ENCODE measurements at regions not wholly inside any gene's neighbourhood (a gene's known extent, or its start where the extent isn't known, plus 50 kb on each side); places are given as distances from the start of the nearest gene placed in this dataset.

DNA sequence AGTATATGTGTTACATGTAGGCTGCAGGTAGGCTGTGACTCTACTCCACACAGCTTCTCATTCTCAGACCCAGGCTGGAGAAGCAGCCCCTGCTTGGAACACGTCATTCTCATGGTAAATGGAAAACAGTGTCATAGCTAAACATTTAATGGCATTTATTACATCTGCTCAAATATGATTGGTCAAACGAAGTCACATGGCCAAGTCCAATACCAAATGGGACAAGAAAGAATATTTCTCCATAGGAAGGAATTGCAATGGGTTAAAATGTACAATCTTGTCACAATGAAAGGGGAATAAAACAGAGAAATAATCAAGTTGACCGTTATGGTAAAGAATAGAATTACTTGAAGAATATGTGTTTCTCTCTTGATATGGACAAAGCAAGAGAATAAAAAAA is 198.6 kb downstream of the ANAPC10 start:
- DNase-seq (ENCODE audit: low spot score) = no peak
- intact Hi-C loops (cut with DNase I) = no loop called here

DNA sequence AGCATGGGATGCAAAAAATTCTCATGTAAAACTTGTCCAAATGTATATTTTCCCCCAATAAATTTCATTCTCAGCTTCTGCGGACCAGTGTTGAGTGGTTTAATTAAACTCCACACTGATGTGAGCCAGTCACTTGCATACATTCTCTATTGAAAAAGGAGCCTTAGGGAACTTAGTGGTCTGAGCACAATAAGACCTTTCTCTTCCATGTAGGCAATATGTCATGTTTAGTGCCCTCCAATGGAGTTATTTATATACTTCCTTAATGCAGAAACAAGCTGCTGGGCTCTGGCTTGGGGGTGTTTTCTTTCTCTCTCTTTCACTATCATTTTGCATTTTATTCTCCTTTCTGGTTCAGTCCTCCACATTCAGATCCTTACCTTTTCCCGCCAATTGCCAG is 196.9 kb downstream of the ANAPC10 start:
- no peak for DNase-seq (ENCODE audit: low spot score)
- intact Hi-C loops (cut with DNase I) = no loop called here

DNA sequence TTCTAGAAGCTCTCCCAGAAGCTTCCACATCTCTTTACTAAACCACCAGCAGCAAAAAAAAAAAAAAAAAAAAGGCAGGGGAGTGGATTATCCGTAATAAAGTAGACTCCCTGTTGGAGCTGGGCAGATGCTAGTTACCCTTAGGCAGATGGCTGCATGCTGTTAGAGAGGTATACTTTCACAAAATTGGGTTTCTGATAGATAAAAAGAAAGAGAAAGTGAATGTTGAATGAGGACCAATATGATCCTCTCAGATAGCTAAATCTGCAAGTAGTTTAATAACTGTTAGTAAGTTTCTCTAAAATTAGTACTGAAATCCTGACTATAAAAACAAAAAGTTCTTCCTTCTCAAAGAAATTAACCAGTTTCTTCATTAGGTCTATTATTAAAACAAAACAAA is 195.4 kb downstream of the ANAPC10 start:
- no peak for DNase-seq (ENCODE audit: low spot score)
- intact Hi-C loops (cut with DNase I) = no loop called here

GRCh38 chr4:144903953-144904711 is 193.9 kb downstream of the ANAPC10 start:
- intact Hi-C loops (cut with DNase I) = no loop called here
- DNase-seq (ENCODE audit: low spot score) = no peak

DNA sequence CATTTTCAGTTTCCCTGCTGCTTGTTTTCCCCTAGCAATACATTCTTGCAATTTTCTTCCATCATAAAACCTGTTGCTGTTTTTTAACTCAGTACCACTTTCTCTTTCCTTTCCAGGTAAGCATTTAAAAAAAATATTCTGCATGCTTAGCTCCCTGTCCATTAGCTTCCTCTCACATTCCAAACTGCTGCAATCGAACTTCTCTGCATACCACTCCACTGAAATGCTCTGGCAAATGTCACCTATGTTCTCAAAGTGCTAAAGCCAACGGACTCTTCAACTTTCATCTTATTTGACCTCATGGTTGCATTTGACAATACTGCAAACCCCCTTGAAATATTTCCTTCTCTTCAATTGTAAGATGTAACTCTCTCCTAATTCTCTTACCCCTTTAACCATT is 192.7 kb downstream of the ANAPC10 start:
- DNase-seq (ENCODE audit: low spot score) = no peak
- intact Hi-C loops (cut with DNase I) = no loop called here

GRCh38 chr4:144906181-144906925 is 191.6 kb downstream of the ANAPC10 start:
- no peak for DNase-seq (ENCODE audit: low spot score)
- intact Hi-C loops (cut with DNase I) = no loop called here

DNA sequence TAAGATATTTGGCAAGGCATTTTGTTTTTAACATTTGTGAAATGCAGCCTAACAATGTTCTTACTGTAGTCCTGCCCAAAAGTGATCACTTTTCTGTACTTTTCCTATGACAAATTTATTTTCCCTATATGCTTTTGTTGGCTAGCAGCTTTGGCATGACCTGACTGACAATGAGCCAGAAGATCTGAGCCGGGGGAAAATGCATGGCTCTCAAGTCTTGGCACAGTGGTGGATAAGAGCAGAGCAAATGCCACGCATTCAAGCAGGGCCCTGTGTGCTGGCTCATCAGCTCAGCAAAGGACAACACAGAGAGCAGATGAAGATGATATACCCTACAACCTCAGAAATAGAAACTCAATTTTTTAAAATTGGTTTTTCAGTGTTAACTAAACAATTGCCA is 187.3 kb downstream of the ANAPC10 start:
- intact Hi-C loops (cut with DNase I) = no loop called here

More for the DNA sequence above, 187.3 kb downstream of the ANAPC10 start:
- no peak for DNase-seq (ENCODE audit: low spot score)

Measured in posterior vena cava (tissue), 2 donors.